Right lung (tissue), 2 donors: ENCODE measurements at regions not wholly inside any gene's neighbourhood (a gene's known extent, or its start where the extent isn't known, plus 50 kb on each side); places are given as distances from the start of the nearest gene placed in this dataset.

Experiments used
- DNase-seq, 2 donors: peaks; one replicate each; pipeline ENCODE4 v3.0.0-alpha.2; 2013

- DNase-seq = no peak
Observed at GRCh38 chr11:116415095-116415494, 357.7 kb downstream of the BUD13 start.

GRCh38 chr11:116414357-116414880, 358.4 kb downstream of the BUD13 start:
- no peak for DNase-seq

- DNase-seq = no peak
Observed at GRCh38 chr11:116413301-116414242, 359.2 kb downstream of the BUD13 start.

GRCh38 chr11:116412118-116412889, 360.5 kb downstream of the BUD13 start:
- DNase-seq = no peak

- no peak for DNase-seq
Observed at GRCh38 chr11:116409238-116409637, 363.5 kb downstream of the BUD13 start.

- DNase-seq = no peak
Observed at GRCh38 chr11:116406042-116406441, 366.7 kb downstream of the BUD13 start.

- DNase-seq = no peak
Observed at GRCh38 chr11:116404462-116404798, 368.4 kb downstream of the BUD13 start.

GRCh38 chr11:116403794-116404461, 368.9 kb downstream of the BUD13 start:
- DNase-seq = no peak

GRCh38 chr11:116400081-116400480, 372.7 kb downstream of the BUD13 start:
- no peak for DNase-seq

- peak; percentile 12 to 27 for DNase-seq
Observed at GRCh38 chr11:116397602-116398084, 375.1 kb downstream of the BUD13 start.

- no peak for DNase-seq
Observed at GRCh38 chr11:116396331-116396730, 376.5 kb downstream of the BUD13 start.

- no peak for DNase-seq
Observed at GRCh38 chr11:116394022-116394421, 378.8 kb downstream of the BUD13 start.

GRCh38 chr11:116390963-116391362, 381.8 kb downstream of the BUD13 start:
- no peak for DNase-seq

- no peak for DNase-seq
Observed at GRCh38 chr11:116388146-116388545, 384.6 kb downstream of the BUD13 start.

GRCh38 chr11:116387641-116388040, 385.1 kb downstream of the BUD13 start:
- peak in 1 of 2 donors; percentile 18 for DNase-seq

- no peak for DNase-seq
Observed at GRCh38 chr11:116386118-116386699, 386.6 kb downstream of the BUD13 start.

GRCh38 chr11:116384876-116385275, 387.9 kb downstream of the BUD13 start:
- no peak for DNase-seq

GRCh38 chr11:116384407-116384806, 388.4 kb downstream of the BUD13 start:
- DNase-seq = no peak

GRCh38 chr11:116379185-116379828, 393.5 kb downstream of the BUD13 start:
- peak in 1 of 2 donors; percentile 66 for DNase-seq

- no peak for DNase-seq
Observed at GRCh38 chr11:116376547-116376946, 396.2 kb downstream of the BUD13 start.

- DNase-seq = no peak
Observed at GRCh38 chr11:116376054-116376453, 396.7 kb downstream of the BUD13 start.
